ENCODE measurements at regions not wholly inside any gene's neighbourhood (a gene's known extent, or its start where the extent isn't known, plus 50 kb on each side); places are given as distances from the start of the nearest gene placed in this dataset.

DNA sequence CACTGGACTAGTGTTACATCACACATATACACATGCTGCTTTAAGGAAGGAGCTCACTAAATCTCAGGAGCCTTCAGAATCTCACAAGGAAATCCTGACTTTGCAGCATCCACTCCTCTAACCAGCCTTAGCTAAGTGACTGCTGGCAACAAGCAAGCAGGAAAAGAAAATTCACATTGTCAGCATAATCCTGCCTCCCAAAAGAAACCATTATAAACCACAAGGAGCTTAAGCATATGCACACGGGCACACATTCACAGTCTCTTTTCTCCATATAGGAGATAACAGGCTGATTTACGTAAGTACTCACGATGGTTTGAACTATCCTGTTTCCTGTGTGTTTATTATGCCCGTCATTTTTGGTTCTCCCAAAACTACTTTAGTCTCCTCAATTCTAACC is 136.3 kb downstream of the TMEM144 start:
- in situ Hi-C loops (cut with HindIII; ENCODE audit: low pct_unique_long_range_greater_than_20kb, low sequenced_read_pairs) = no loop called here
- H3K27ac ChIP-seq (ENCODE audit: low read length) = no peak overlapping the region
- TF ChIP-seq, protein P1, sequence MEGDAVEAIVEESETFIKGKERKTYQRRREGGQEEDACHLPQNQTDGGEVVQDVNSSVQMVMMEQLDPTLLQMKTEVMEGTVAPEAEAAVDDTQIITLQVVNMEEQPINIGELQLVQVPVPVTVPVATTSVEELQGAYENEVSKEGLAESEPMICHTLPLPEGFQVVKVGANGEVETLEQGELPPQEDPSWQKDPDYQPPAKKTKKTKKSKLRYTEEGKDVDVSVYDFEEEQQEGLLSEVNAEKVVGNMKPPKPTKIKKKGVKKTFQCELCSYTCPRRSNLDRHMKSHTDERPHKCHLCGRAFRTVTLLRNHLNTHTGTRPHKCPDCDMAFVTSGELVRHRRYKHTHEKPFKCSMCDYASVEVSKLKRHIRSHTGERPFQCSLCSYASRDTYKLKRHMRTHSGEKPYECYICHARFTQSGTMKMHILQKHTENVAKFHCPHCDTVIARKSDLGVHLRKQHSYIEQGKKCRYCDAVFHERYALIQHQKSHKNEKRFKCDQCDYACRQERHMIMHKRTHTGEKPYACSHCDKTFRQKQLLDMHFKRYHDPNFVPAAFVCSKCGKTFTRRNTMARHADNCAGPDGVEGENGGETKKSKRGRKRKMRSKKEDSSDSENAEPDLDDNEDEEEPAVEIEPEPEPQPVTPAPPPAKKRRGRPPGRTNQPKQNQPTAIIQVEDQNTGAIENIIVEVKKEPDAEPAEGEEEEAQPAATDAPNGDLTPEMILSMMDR (IDR thresholded peaks at IDR 0.05) = no peak
- TF ChIP-seq POLR2AphosphoS5 (IDR thresholded peaks at IDR 0.05; ENCODE audit: low read depth, low read length) (no peak), SIN3A (IDR thresholded peaks at IDR 0.05; ENCODE audit: borderline replicate concordance, insufficient read depth, low read depth, low read length) (no peak), TCF7L2 (IDR thresholded peaks at IDR 0.05; ENCODE audit: low read depth, low read length) (no peak)
- TF ChIP-seq, protein P2, sequence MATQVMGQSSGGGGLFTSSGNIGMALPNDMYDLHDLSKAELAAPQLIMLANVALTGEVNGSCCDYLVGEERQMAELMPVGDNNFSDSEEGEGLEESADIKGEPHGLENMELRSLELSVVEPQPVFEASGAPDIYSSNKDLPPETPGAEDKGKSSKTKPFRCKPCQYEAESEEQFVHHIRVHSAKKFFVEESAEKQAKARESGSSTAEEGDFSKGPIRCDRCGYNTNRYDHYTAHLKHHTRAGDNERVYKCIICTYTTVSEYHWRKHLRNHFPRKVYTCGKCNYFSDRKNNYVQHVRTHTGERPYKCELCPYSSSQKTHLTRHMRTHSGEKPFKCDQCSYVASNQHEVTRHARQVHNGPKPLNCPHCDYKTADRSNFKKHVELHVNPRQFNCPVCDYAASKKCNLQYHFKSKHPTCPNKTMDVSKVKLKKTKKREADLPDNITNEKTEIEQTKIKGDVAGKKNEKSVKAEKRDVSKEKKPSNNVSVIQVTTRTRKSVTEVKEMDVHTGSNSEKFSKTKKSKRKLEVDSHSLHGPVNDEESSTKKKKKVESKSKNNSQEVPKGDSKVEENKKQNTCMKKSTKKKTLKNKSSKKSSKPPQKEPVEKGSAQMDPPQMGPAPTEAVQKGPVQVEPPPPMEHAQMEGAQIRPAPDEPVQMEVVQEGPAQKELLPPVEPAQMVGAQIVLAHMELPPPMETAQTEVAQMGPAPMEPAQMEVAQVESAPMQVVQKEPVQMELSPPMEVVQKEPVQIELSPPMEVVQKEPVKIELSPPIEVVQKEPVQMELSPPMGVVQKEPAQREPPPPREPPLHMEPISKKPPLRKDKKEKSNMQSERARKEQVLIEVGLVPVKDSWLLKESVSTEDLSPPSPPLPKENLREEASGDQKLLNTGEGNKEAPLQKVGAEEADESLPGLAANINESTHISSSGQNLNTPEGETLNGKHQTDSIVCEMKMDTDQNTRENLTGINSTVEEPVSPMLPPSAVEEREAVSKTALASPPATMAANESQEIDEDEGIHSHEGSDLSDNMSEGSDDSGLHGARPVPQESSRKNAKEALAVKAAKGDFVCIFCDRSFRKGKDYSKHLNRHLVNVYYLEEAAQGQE (IDR thresholded peaks at IDR 0.05; ENCODE audit: insufficient read depth in 1 of 2, low read depth in 2 of 2, low read length in 1 of 2) = no peak
- no TSS peak for BruUV-seq (replicated peaks)
- DNase-seq (ENCODE audit: low read depth, low spot score) (no peak), ATAC-seq (no peak)
- H3K9me3 ChIP-seq (ENCODE audit: control insufficient read depth, insufficient read depth, low read depth, low read length) = no peaks in the 10 kb centered on the region
- H3K27me3 ChIP-seq (ENCODE audit: control insufficient read depth, insufficient read depth, low read length) = no peaks in the 10 kb centered on the region
- intact Hi-C loops (cut with micrococcal nuclease; ENCODE audit: unreplicated experiment) = no loop called here
- no peaks in the 10 kb centered on the region for H3K36me3 ChIP-seq (ENCODE audit: control insufficient read depth, insufficient read depth, low read length)
- POLR2A ChIA-PET = no interaction called here
- H3K4me3 ChIP-seq (ENCODE audit: low read depth in 2 of 2, low read length in 2 of 2) = no peak overlapping the region
- H3K4me1 ChIP-seq (ENCODE audit: control insufficient read depth, insufficient read depth, low read length) = no peaks in the 10 kb centered on the region
- CTCF ChIA-PET = no interaction called here

DNA sequence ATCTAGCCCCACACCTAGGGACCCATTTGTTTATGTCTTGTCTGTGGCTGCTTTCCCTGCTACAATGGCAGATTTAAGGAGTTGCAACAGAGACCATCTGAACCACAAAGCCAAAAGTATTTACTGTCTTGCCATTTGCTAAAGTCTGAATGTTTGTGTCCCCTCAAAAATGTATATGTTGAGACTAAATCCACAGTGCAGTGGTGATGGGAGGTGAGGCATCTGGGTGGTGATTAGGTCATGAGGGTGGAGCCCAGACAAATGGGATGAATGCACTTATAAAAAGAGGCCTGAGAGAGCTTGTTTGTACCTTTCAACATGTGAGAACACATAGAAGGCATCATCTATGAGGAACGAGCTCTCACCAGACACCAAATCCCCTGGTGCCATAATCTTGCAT is 137.3 kb downstream of the TMEM144 start:
- intact Hi-C loops (cut with micrococcal nuclease; ENCODE audit: unreplicated experiment) = no loop called here
- Histone ChIP-seq H3K4me3 (ENCODE audit: low read depth in 2 of 2, low read length in 2 of 2) (no peak overlapping the region), H3K9me3 (ENCODE audit: control insufficient read depth, insufficient read depth, low read depth, low read length) (no peaks in the 10 kb centered on the region), H3K27me3 (ENCODE audit: control insufficient read depth, insufficient read depth, low read length) (no peaks in the 10 kb centered on the region), H3K27ac (ENCODE audit: low read length) (no peak overlapping the region), H3K4me1 (ENCODE audit: control insufficient read depth, insufficient read depth, low read length) (no peaks in the 10 kb centered on the region), H3K36me3 (ENCODE audit: control insufficient read depth, insufficient read depth, low read length) (no peaks in the 10 kb centered on the region)
- no TSS peak for BruUV-seq (replicated peaks)
- DNase-seq (ENCODE audit: low read depth, low spot score) = no peak
- no peak for ATAC-seq
- in situ Hi-C loops (cut with HindIII; ENCODE audit: low pct_unique_long_range_greater_than_20kb, low sequenced_read_pairs) = no loop called here
- CTCF ChIA-PET = no interaction called here
- no peak for TF ChIP-seq TCF7L2 (IDR thresholded peaks at IDR 0.05; ENCODE audit: low read depth, low read length)
- no peak for TF ChIP-seq SIN3A (IDR thresholded peaks at IDR 0.05; ENCODE audit: borderline replicate concordance, insufficient read depth, low read depth, low read length)
- no peak for TF ChIP-seq POLR2AphosphoS5 (IDR thresholded peaks at IDR 0.05; ENCODE audit: low read depth, low read length)
- TF ChIP-seq, protein P2 (IDR thresholded peaks at IDR 0.05; ENCODE audit: insufficient read depth in 1 of 2, low read depth in 2 of 2, low read length in 1 of 2) = no peak
- TF ChIP-seq, protein P1 (IDR thresholded peaks at IDR 0.05) = no peak
- POLR2A ChIA-PET = no interaction called here

Measured in Panc1 (cell line).